ENCODE measurements at regions not wholly inside any gene's neighbourhood (a gene's known extent, or its start where the extent isn't known, plus 50 kb on each side); places are given as distances from the start of the nearest gene placed in this dataset.
"Not testable (repeated sequence)": the region's sequence is repeated elsewhere in the genome, so short reads cannot be mapped to it uniquely, and the experiment has no call there.

GRCh38 chr4:123599061-123599919 lies 202.7 kb downstream of the SPRY1 start:
- no peak for DNase-seq (ENCODE audit: low read depth)

GRCh38 chr4:123599920-123600810 lies 203.6 kb downstream of the SPRY1 start:
- peak; percentile 77 for DNase-seq (ENCODE audit: low read depth)

- DNase-seq (ENCODE audit: low read depth) = no peak
Observed at GRCh38 chr4:123600987-123601904, 204.7 kb downstream of the SPRY1 start.

GRCh38 chr4:123602007-123602406 lies 205.4 kb downstream of the SPRY1 start:
- DNase-seq (ENCODE audit: low read depth) = no peak

- DNase-seq (ENCODE audit: low read depth) = peak; percentile 71
Observed at GRCh38 chr4:123603165-123603564, 206.6 kb downstream of the SPRY1 start.

- DNase-seq (ENCODE audit: low read depth) = not testable (repeated sequence)
Observed at GRCh38 chr4:123605797-123606196, 209.2 kb downstream of the SPRY1 start.

- DNase-seq (ENCODE audit: low read depth) = no peak
Observed at GRCh38 chr4:123606336-123606735, 209.7 kb downstream of the SPRY1 start.

- peak; percentile 18 for DNase-seq (ENCODE audit: low read depth)
Observed at GRCh38 chr4:123606946-123607542, 210.4 kb downstream of the SPRY1 start.

GRCh38 chr4:123609829-123610228 lies 213.2 kb downstream of the SPRY1 start:
- DNase-seq (ENCODE audit: low read depth) = no peak

GRCh38 chr4:123613586-123614344 lies 217.2 kb downstream of the SPRY1 start:
- DNase-seq (ENCODE audit: low read depth) = no peak

- no peak for DNase-seq (ENCODE audit: low read depth)
Observed at GRCh38 chr4:123615901-123616300, 219.3 kb downstream of the SPRY1 start.

GRCh38 chr4:123616951-123617461 lies 220.4 kb downstream of the SPRY1 start:
- DNase-seq (ENCODE audit: low read depth) = peak; percentile 62

GRCh38 chr4:123617791-123618190 lies 221.2 kb downstream of the SPRY1 start:
- DNase-seq (ENCODE audit: low read depth) = no peak

GRCh38 chr4:123618606-123619005 lies 222.0 kb downstream of the SPRY1 start:
- DNase-seq (ENCODE audit: low read depth) = no peak

GRCh38 chr4:123619326-123619725 lies 222.7 kb downstream of the SPRY1 start:
- DNase-seq (ENCODE audit: low read depth) = no peak

- no peak for DNase-seq (ENCODE audit: low read depth)
Observed at GRCh38 chr4:123619895-123620294, 223.3 kb downstream of the SPRY1 start.

GRCh38 chr4:123621072-123621705 lies 224.6 kb downstream of the SPRY1 start:
- peak; percentile 77 for DNase-seq (ENCODE audit: low read depth)

GRCh38 chr4:123622572-123622971 lies 226.0 kb downstream of the SPRY1 start:
- no peak for DNase-seq (ENCODE audit: low read depth)

GRCh38 chr4:123623611-123624010 lies 227.0 kb downstream of the SPRY1 start:
- DNase-seq (ENCODE audit: low read depth) = no peak
